ENCODE measurements at regions not wholly inside any gene's neighbourhood (a gene's known extent, or its start where the extent isn't known, plus 50 kb on each side); places are given as distances from the start of the nearest gene placed in this dataset.

DNA sequence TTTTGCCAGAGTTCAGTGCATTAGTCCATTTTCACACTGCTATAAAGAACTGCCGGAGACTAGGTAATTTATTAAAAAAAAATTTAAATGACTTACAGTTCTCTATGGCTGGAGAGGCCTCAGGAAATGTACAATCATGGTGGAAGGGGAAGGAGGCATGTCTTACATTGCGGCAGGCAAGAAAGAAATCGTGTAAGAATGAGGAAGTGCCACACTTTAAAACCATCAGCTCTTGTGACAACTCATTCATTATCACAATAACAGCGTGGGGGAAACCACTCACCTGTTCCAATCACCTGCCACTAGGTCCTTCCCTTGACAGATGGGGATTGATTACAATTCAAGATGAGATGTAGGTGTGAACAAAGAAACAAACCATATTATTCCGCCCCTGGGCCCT, 1361.4 kb downstream of the NSUN3 start:
- H3K4me1 ChIP-seq, result no peaks in the 10 kb centered on the region
- no peak overlapping the region for H3K4me3 ChIP-seq
- DNase-seq, result no peak
- H3K9me3 ChIP-seq (replicated peaks), result no peaks in the 10 kb centered on the region
- H3K27ac ChIP-seq (replicated peaks), result no peak overlapping the region
- no peaks in the 10 kb centered on the region for H3K36me3 ChIP-seq
- TF ChIP-seq, protein P1, sequence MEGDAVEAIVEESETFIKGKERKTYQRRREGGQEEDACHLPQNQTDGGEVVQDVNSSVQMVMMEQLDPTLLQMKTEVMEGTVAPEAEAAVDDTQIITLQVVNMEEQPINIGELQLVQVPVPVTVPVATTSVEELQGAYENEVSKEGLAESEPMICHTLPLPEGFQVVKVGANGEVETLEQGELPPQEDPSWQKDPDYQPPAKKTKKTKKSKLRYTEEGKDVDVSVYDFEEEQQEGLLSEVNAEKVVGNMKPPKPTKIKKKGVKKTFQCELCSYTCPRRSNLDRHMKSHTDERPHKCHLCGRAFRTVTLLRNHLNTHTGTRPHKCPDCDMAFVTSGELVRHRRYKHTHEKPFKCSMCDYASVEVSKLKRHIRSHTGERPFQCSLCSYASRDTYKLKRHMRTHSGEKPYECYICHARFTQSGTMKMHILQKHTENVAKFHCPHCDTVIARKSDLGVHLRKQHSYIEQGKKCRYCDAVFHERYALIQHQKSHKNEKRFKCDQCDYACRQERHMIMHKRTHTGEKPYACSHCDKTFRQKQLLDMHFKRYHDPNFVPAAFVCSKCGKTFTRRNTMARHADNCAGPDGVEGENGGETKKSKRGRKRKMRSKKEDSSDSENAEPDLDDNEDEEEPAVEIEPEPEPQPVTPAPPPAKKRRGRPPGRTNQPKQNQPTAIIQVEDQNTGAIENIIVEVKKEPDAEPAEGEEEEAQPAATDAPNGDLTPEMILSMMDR (IDR thresholded peaks at IDR 0.05; ENCODE audit: borderline replicate concordance), result no peak
- intact Hi-C loops (cut with micrococcal nuclease), result no loop called here
- H3K27me3 ChIP-seq (ENCODE audit: low read depth), result no peaks in the 10 kb centered on the region

DNA sequence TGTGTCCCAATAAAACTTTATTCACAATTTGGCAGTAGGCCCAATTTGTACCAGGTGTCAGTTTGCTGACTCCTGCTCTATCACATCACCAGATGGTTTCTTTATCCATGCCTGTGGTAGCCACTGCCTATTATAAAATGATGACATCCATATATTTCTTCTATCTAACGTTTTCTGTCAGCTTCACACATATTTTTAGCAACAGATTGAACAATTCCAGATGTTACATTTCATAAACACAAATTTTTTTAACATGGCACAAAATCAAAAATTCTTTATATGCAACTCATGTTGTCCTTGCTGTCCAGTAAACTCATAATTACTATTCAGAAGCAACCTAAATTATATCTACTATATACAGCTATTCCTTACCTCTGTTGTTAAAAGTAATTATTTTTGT, 1371.6 kb downstream of the NSUN3 start:
- Histone ChIP-seq H3K27ac (replicated peaks) (no peak overlapping the region), H3K9me3 (replicated peaks) (peaks cover 3% of the 10 kb centered on the region), H3K27me3 (ENCODE audit: low read depth) (no peaks in the 10 kb centered on the region), H3K4me3 (no peak overlapping the region), H3K36me3 (no peaks in the 10 kb centered on the region), H3K4me1 (no peaks in the 10 kb centered on the region)
- TF ChIP-seq, protein P1 (IDR thresholded peaks at IDR 0.05; ENCODE audit: borderline replicate concordance), result no peak
- intact Hi-C loops (cut with micrococcal nuclease), result no loop called here
- no peak for DNase-seq

DNA sequence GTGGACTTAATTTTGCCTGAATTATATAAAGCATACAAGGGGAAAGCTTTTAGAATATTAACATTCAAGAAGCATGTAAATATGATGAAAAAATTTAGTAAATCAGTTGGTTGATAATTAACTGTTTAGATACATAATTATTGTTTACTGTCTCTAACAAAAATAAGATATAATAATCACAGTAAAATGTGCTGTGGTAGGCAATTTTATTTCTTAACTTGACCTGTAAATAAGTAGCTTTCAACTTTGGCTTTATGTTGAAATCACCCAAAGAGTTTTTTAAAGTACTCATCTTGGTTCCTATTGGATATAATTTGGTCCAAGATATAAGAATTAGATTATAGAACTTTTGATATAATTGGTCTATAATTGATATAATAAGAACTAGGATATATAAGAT, 1374.5 kb downstream of the NSUN3 start:
- no peak for DNase-seq
- Histone ChIP-seq H3K27ac (replicated peaks) (no peak overlapping the region), H3K27me3 (ENCODE audit: low read depth) (no peaks in the 10 kb centered on the region), H3K36me3 (no peaks in the 10 kb centered on the region), H3K4me3 (no peak overlapping the region), H3K4me1 (no peaks in the 10 kb centered on the region), H3K9me3 (replicated peaks) (peaks cover 3% of the 10 kb centered on the region)
- TF ChIP-seq, protein P1 (IDR thresholded peaks at IDR 0.05; ENCODE audit: borderline replicate concordance), result no peak
- intact Hi-C loops (cut with micrococcal nuclease), result no loop called here

DNA sequence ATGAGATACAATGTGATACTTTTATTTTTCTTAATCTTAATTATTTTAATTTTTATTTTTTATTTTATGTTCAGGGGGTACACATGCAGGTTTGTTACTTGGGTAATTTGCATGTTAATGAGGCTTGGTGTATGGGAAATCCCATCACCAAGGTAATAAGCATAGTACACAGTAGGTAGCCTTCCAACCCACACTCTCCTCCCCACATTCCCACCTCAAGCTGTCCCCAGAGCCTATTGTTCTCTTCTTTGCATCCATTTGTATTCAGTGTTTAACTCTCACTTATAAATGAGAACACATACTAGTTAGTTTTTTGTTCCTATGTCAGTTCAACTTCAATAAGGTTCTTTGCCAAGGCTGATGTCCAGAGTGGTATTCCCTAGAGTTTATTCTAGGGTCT, 1375.4 kb downstream of the NSUN3 start:
- Histone ChIP-seq H3K27me3 (ENCODE audit: low read depth) (no peaks in the 10 kb centered on the region), H3K27ac (replicated peaks) (no peak overlapping the region), H3K36me3 (no peaks in the 10 kb centered on the region), H3K9me3 (replicated peaks) (peaks cover 3% of the 10 kb centered on the region), H3K4me1 (no peaks in the 10 kb centered on the region), H3K4me3 (no peak overlapping the region)
- intact Hi-C loops (cut with micrococcal nuclease), result no loop called here
- TF ChIP-seq, protein P1 (IDR thresholded peaks at IDR 0.05; ENCODE audit: borderline replicate concordance), result no peak
- DNase-seq, result no peak

DNA sequence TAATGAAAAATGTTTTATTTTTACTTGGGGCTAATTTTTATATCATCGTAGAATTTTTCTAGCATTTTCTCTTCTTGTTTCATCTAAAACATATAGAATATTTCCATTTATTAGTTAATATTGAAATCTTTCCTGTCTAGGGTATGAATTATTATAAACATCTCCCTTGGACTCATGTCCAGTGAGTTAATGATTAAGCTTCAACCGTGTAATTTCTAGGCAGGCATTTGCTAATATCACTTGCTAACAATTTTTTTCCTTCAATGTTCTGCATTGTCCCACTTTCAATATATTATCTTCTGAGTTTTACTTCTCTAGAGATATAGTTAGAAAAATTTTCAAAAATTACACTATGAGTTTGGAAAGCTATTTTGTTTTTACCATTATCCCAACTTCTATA, 1371.6 kb upstream of the EPHA6 start:
- intact Hi-C loops (cut with micrococcal nuclease), result no loop called here
- TF ChIP-seq, protein P1 (IDR thresholded peaks at IDR 0.05; ENCODE audit: borderline replicate concordance), result no peak
- no peak overlapping the region for H3K27ac ChIP-seq (replicated peaks)
- no peaks in the 10 kb centered on the region for H3K36me3 ChIP-seq
- DNase-seq, result no peak
- no peaks in the 10 kb centered on the region for H3K27me3 ChIP-seq (ENCODE audit: low read depth)
- H3K4me3 ChIP-seq, result no peak overlapping the region
- no peaks in the 10 kb centered on the region for H3K4me1 ChIP-seq
- H3K9me3 ChIP-seq (replicated peaks), result no peaks in the 10 kb centered on the region

DNA sequence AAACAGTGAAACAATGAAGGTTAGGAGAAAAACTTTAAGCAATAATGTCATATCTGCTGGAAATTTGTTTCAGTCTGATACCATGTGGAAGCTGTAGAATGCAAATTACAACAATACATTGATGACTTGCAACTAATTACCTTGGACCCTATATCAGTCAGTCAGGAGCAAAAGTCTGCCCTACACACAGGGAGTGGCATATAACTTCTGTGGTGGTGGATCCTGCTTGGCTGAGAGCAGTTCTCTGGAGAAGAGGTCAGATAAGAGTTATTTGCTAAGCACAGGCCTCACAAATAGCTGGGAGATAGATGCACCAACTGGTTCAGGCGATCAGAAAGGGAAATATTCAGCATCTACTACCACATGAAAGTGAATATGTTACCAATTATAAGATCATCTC, 1364.6 kb upstream of the EPHA6 start:
- intact Hi-C loops (cut with micrococcal nuclease), result no loop called here
- TF ChIP-seq, protein P1 (IDR thresholded peaks at IDR 0.05; ENCODE audit: borderline replicate concordance), result no peak

More for the DNA sequence above, 1364.6 kb upstream of the EPHA6 start:
- no peak for DNase-seq
- H3K4me1 ChIP-seq, result no peaks in the 10 kb centered on the region
- H3K4me3 ChIP-seq, result no peak overlapping the region
- H3K27me3 ChIP-seq (ENCODE audit: low read depth), result no peaks in the 10 kb centered on the region
- no peaks in the 10 kb centered on the region for H3K9me3 ChIP-seq (replicated peaks)
- no peak overlapping the region for H3K27ac ChIP-seq (replicated peaks)
- no peaks in the 10 kb centered on the region for H3K36me3 ChIP-seq

Data from left ventricle myocardium inferior (tissue), 1 donor.